Right kidney (tissue), 1 donor: ENCODE measurements at regions not wholly inside any gene's neighbourhood (a gene's known extent, or its start where the extent isn't known, plus 50 kb on each side); places are given as distances from the start of the nearest gene placed in this dataset.
"Not testable (repeated sequence)": the region's sequence is repeated elsewhere in the genome, so short reads cannot be mapped to it uniquely, and the experiment has no call there.

Experiments
- DNase-seq: peaks from one replicate; pipeline ENCODE4 v3.0.0-alpha.2; 2016

DNA sequence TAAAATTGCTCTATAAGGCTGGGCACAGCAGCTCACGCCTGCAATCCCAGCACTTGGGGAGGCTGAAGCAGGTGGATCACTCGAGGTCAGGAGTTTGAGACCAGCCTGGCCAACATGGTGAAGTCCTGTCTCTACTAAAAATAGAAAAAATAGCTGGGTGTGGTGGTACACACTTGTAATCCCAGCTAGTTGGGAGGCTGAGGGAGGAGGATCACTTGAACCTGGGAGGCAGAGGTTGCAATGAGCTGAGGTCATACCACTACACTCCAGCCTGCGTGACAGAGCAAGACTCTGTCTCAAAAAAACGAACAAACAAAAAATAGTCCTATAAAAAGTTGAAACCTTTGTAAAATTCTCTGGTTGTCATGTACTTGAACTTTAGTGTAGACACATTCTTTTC lies 93.0 kb upstream of the KIF26B start:
- not testable (repeated sequence) for DNase-seq

DNA sequence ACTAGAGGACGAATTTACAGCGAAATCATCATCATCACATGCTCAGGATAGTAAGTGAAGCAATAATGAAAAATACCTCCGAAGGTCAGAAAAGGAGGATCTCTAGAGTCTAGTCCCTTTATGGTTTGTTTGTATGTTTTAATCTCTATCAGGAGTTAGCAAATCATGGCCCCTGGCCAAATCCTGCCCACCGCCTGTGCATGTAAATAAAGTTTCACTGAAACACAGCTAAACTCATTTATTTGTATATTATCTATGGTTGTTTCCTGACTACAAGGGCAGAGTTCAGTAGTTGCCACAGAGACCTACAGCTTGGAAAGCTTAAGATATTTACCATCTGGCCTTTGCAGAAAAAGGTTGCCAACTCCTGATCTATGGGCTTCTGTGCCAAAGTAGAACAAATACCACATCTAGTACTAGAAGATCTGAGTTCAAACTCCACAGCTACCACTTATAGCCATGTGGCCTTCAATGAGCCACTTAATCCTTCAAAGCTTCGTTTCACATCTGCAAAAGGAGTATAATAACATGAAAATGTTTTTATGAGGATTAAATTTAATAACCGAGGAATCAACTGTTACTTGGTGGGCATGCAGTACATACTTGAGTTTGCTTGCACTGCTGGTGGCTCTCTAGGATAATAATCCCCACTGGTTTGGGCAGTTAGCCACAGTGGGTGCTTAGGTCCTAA lies 94.0 kb upstream of the KIF26B start:
- no peak for DNase-seq

DNA sequence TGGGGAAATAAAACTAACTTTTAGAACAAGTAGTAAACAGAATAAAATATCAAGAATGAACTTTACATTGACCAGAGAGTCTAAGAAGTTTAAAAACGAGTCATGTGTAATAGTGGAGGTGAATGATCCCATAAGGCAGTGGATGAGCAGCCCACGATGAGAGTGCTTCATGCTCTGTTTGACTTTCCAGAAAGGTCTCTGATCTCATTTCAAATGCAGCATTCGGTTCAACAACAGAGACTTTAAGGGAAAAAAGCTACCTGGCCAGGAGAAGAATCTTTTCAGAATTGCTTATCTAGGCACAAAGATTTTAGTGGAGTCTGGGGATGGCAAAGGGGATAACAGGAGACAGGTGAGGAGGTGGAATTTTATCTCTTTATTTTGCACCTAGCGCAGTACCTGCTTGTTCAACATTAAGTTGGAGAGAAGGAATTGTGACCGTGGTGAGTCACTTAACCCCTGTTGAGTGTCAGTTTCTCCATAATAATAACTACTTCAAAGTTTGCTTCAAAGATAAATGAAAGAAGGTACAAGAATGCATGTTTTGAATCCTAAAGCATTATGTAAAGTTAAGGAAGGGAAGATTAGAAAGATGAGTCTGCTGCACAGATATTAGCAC lies 94.9 kb upstream of the KIF26B start:
- no peak for DNase-seq

DNA sequence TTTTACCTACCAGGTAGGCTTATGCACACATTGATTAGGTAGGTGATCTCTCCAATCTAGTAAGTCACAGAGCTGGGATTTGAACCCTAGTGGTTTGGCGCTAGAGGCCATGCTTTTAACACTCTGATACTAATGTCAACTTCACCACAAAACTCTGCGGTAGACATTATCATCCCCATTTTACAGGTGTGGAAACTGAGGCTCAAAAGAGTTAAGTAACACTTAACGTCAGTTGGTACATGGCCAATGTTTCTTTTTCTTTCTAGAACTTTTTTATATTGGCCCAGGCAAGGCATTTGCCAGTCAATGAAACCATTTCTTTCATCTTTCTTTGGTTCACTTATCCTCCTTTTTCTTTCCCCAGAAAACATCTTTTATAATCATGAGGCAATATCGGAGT lies 95.9 kb upstream of the KIF26B start:
- no peak for DNase-seq

DNA sequence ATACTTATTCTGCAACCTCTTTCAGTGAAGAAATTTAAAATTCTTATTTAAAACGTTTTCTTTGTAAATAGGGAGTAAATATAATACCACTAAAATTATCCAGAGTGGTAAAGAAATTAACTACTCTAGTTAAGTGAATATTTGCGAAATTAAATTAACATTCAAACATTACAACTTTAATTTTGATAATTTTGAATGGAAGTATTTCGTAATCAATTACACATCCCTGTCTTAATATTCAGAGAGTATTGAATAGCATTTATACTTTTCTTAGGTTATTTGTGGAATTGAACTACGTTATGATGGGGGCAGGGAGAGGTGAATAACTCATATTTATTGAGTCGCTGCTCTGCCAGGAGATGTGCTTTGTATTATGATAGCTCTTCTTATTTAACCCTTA lies 96.3 kb upstream of the KIF26B start:
- DNase-seq = no peak

DNA sequence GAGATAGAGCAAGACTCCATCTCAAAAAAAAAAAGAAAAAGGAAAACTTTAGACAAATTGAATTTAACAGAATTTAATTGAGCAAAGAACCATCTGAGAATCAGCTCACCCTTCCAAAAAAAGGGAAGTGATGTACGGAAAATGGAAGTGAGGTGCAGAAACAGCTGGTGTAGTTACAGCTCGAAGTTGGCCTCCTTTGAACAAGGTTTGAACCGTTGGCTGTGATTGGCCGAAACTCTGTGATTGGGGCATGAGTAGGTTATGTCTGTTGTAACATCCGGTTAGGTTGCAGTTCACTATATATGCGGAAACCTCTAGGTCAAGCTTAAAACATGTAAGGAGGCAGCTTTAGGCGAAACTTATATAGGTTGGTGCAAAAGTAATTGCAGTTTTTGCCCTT lies 97.9 kb upstream of the KIF26B start:
- DNase-seq = no peak

DNA sequence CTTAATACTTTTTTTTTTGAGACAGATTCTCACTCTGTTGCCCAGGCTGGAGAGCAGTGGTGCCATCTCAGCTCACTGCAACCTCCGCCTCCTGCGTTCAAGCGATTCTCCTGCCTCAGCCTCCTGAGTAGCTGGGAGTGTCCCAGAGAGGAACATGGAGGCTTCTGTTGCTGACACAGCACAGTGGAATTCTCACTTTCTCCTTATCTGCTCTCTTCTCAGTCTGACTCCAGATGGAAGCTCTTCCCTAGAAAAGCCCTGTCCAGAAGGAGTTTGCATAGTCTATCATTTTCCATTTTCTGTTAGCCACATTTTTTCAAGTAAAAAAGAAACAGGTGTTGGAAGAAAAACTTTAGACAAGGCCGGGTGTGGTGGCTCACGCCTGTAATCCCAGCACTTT lies 98.5 kb upstream of the KIF26B start:
- not testable (repeated sequence) for DNase-seq

DNA sequence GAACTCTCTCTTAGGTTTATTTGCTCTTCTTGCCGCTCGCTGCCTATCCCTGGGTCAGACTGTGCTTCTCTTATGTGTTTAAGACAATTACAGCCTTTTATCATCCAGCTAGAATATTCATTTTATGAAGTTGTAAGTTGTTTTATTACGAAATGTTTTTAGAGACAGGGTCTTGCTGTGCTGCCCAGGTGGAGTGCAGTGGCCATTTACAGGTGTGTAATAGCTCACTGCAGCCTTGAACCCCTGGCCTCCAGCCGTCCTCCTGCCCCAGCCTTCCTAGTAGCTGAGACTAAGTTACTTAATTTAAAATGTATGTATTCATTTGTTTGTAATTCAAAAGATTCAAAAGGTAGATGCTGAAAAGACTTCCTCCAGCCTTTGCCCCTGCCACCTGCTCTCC lies 99.0 kb upstream of the KIF26B start:
- DNase-seq = no peak

DNA sequence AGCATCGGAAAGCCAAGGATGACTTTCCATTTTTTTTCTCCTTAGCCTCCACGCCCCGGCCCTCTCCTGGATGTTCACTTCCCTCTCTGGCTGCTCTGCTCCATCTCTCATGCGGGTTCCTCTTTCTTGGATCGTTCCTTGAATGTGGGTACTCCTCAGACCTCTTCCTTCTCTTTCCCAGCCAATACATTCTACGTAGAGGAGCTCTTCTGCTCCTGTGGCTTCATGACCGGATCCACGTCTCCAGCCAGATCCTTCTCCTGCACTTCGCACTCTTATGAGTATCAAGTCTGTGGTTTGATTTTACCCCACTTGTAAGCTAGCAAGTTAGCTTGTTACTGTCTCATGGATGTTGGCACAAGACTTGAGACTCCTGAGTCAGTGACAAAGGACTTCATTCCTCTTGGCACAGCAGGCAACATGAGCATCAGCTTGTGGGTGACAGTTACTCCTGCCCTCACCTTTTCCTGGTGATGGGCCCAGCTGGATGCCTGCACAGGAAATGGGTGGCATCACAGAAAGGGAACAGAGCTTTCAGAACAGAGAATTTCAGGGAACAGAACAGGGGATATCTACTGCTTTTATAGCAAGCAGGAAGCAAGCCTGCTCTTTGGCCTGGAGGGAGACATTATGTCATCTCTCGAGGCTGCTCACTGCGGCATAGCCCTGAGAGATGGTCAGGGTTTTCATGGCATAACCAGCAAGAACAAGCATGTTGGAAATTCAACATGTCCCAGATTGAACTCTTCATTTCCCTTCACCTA lies 100.1 kb upstream of the KIF26B start:
- DNase-seq = no peak

DNA sequence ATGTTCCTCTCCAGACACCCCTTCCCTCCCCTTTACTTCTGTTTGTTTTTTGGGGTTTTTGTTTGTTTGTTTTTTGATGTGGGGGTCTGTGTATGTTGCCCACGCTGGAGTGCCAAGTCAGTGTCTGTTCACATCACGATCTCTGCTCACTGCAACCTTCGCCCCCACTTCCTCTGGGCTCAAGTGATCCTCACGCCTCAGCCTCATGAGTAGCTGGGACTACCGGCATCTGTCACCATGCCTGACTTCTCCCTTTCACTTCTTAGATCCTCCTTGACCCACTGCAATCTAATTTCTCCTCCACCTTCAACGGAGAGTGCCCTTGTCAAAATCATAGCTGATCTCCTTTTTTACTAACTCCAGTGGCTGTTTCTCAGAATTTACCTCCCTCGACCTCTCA lies 100.7 kb upstream of the KIF26B start:
- no peak for DNase-seq

DNA sequence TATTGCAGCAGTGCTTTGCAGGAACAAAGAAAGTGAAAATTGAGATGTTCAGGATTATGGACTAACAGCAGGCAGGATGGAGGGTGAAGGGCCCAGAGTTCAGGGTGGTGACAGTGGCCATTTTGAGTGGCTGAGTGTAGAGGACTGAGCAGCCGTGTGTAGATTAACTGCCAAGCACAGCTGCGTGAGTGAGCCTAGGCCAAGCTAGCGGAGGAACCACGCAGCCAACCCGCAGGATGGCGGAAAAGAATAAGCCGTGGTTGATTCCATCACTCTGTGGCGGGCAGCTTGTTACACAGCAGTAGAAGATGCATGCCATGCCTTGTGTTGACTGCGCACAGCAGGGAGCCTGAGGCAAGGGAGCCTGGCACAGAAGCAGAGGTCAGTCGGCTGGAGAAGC lies 102.5 kb upstream of the KIF26B start:
- no peak for DNase-seq

DNA sequence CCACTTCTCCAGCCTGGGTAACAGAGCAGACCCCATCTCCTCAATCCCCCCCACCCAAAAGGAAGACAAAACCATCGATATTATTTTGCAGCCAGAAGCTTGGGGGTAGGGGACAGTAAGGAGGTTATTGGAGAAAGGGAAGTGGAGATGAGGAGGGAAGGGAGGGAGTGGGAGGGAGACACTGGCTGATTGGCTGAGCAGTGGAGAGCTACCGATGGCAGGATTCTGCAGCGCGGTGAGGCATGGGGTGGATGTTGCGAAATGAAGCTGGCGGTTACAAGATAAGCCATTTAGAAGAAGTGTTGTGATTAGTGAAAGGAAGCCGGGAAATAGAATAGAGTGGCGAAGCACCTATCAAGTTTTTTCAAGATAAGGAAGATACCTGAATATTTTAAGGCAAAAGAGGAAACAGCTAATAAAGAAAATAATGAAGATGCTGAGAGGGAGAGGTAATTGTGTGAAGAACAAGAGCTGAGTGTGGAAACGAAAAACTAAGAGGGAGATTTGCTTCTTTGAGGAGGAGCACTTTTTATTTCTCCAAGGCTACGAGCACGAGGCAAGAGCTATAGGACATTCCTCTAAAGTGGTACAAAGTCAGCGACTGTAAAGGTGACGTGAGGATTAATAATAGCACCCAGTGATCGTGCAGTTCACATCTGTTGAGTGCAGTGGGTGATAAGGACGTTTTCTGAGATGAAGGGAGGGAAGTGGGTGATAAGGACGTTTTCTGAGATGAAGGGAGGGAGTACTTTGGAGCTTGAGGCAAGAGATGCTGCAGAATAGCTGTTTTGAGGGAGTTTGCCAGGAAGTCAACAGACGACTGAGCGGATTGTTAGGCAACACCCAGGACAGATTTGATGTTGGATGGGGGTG lies 103.2 kb upstream of the KIF26B start:
- DNase-seq = no peak

DNA sequence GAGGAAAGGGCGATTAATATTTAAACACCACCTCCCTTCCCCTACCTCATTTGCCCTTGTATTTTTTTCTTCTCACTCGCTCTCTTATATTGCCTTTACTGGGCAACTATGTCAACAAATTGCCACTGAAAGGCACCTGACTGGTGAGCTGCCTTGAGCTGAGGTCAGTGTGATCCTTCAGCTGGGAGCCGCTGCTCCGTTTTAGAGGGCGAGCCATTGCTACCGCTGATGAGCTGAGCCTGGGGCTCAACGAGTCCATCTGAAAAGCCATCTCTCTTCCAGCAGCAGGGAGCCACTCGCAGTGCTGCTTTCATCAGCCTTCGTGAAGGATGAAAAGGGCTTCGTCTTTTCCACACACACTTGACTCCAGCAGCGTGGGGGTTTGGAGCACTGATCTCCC lies 108.0 kb upstream of the KIF26B start:
- no peak for DNase-seq

DNA sequence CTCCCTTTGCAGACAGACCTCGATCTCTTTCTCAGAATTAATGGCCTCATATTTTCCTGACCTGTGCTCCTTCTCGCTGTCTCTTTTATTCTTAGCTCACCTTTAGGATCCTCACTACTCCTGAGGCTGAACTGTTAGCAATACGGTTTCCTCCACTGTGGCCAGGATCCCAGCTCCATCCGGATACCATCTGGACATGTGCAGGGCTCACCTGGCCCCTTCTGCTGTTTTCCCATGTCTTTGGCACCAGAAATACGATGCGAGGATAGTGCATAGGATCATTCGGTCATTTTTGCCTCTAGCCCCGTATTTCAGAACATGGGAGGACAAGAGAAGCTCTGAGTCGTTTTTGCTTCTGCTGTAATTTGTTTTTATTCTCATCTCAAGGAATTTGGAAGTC lies 108.5 kb upstream of the KIF26B start:
- DNase-seq = no peak

DNA sequence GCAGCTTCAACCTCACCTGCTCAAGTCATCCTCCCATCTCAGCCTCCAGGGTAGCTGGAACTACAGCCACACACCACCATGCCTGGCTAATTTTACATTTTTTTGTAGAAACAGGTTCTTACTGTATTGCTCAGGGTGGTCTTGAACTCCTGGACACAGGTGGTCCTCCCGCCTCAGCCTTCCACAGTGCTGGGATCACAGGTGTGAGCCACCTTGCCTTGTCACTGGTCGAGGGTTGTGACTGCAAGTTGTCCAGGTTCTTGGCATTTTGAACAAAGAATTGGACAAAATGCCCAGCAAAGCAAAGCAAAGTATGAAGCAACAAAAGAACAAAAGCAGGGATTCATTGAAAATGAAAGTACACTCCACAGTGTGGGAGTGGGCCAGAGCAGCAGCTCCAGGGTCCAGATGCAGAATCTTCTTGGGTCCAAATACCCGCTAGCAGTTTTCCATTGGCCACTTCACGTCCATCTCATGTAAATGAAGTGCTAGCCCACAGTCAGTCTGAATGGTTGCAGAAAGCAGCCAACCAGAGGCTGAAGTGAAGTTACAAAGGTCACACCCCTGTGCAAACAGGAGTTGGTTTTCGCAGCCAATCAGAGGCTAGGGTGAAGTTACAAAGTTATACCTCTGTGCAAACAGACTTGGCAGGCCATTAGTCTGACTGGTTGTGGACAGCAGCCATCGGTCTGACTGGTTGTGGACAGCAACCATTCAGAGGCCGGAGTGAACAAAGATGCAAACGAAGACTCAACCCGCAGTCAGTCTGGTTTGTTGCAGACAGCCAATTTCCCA lies 109.5 kb upstream of the KIF26B start:
- no peak for DNase-seq

DNA sequence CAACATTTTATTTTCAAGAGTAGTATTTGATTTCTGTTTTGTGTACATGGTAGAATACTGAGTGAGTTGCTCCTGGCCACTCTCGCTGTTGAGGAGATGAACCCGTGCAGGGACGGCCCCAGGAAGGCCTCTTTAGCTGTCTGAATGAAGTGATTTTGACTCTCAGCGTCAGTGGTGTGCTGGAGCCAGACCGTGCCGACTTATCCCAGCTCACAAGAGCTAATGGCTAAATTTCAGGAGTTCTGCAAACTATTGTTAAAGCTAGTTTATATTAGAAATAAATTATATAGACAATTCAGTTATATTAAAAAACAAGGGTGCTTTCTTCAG lies 111.2 kb upstream of the KIF26B start:
- DNase-seq = no peak

DNA sequence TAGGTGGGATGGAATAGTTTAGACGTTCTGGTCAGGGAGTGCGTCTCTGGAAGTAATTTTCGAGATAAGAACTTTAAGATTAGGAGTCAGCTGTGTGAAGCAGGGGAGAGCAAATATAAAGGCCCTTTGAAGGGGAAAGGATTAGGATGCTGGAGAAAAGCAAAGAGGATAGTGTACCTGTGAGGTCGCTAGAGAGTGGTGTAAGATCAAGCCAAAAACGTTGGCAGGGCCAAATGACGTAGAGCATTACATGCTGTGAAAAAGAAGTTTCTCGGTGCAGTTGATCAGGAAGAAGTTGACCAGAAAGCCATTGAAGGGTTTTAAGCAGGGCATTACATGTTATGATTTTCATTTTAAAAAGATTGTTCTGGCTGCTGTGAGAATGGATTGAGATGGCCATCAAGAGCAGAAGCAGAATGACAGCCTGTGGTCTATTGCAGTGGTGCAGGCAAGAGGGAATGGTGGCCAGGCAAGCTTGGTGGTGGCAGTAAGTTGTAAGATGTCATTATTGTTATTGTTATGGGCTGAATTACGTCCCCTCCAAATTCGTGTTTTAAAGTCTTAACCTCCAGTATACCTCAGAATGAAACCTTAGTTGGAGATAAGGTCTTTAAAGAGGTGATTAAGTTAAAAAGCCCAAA lies 113.6 kb upstream of the KIF26B start:
- no peak for DNase-seq

DNA sequence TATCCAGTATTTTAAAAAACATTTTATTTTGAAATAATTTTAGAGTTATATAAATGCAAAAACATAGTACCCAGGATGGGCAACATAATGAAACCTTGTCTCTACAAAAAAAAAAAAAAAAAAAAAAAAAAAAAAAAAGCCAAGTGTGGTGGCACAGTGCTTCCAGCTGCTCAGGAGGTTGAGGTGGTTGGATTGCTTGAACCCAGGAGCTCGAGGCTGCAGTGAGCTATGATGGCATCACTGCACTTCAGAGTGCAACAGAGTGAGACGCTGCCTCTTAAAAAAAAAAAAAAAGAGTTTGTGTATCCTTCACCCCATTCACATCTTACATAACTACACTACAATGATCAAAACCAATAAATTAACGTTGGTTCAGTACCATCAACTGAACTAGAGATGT lies 115.6 kb upstream of the KIF26B start:
- no peak for DNase-seq

DNA sequence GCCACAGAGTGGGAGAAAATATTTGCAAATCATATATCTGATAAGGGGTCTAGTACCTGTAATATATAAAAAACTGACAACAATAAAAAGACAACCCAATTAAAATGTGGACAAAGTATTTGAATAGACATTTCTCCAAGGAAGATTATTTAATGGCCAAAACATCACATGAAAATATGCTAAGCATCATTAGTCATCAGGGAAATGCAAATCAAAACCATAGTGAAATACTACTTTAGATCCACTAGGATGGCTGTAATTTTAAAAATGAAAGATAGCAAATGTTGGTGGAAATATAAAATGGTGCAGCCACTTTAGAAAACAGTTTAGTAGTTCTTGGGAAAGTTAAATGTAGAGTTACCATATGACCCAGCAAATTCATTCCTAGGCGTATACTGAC lies 118.7 kb upstream of the KIF26B start:
- no peak for DNase-seq

DNA sequence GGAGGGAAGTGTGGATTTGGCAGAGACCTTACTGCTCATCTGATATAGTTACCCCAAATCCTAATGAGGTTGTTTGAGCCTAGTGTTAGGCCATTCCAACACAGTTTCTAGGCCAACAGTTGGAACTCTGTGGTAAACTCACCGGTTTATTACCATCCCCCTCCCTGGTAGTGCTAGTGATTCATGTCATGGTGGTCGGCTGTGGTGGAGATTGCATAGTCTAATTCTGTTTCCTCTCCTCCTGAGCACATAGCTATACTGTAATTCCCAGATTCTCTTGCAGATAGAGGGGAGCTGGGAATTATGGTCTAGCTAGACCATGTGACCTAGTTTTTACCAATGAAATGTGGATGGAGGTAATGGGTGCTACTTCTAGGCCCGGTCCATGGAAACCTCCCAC lies 123.7 kb upstream of the KIF26B start:
- DNase-seq = no peak

DNA sequence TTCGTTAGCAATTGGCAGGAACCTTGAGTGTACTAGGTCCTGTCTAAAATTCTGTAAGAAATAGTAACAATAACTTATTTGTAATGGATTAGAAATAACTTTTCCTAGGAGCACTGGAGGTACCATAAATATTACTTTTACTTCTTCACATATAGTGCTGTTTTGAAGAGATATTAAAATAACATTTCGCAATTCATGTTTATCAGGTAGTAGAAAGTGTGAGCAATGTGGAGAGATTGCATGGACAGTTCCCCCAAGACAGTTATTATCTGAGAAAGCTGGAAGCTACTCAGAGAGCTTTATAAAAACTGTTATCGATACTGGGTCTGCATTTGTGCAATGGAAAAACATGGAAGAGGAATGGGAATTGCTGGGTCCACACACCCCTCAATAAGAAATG lies 128.5 kb upstream of the KIF26B start:
- DNase-seq = no peak

DNA sequence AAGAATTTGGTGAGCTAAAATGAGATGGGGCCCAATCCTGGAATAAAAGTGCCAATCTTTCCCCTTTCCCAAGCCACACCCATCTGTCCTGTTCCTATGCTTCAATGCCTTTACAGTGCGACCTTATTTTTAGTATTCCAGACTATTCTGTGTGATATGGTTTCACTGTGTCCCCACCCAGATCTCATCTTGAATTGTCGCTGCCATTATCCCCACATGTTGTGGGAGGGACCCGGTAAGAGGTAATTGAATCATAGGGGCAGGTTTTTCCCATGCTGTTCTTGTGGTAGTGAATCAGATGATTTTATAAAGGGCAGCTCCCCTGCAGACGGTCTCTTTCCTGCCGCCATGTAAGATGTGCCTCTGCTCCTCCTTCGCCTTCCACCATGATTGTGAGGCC lies 129.3 kb upstream of the KIF26B start:
- DNase-seq = no peak
